SK-N-SH treated with all-trans-retinoic acid at 6 μM for 48 hours (cell line): ENCODE measurements at regions not wholly inside any gene's neighbourhood (a gene's known extent, or its start where the extent isn't known, plus 50 kb on each side); places are given as distances from the start of the nearest gene placed in this dataset.

Experiments
- ATAC-seq: fragments of 200-7000 bp; cut with Tn5 transposase; 3 replicates; pipeline ENCODE4 v1.9.1; 2020; ENCODE audit warnings: mild to moderate bottlenecking, moderate library complexity
- ARNTL ChIP-seq: fragments of 450-650 bp; formaldehyde crosslinking; IDR thresholded peaks from 2 replicates; pipeline ENCODE4 v1.5.0; 2020; ENCODE audit warnings: low read depth, mild to moderate bottlenecking, moderate library complexity, borderline replicate concordance
- BACH2 ChIP-seq: fragments of 250-450 bp; sonication (Bioruptor Pico); IDR thresholded peaks from 2 replicates; pipeline ENCODE4 v1.9.0; 2021; ENCODE audit warnings: mild to moderate bottlenecking, borderline replicate concordance
- CREB5 ChIP-seq: fragments of 250-450 bp; sonication (Bioruptor Pico); IDR thresholded peaks from 2 replicates; pipeline ENCODE4 v1.5.1; 2020; ENCODE audit warnings: low read depth, mild to moderate bottlenecking, moderate library complexity
- CSDC2 ChIP-seq: fragments of 250-450 bp; sonication (Bioruptor Pico); IDR thresholded peaks from 2 replicates; pipeline ENCODE4 v1.5.0; 2020; ENCODE audit warnings: mild to moderate bottlenecking, moderate library complexity
- CSRNP3 ChIP-seq: fragments of 250-450 bp; sonication (Bioruptor Pico); IDR thresholded peaks from 2 replicates; pipeline ENCODE4 v1.5.1; 2021; ENCODE audit warnings: mild to moderate bottlenecking, moderate library complexity
- ESRRG ChIP-seq: fragments of 250-450 bp; sonication (Bioruptor Pico); IDR thresholded peaks from 2 replicates; pipeline ENCODE4 v1.6.1; 2021; ENCODE audit warnings: mild to moderate bottlenecking
- GLIS3 ChIP-seq: fragments of 250-450 bp; sonication (Bioruptor Pico); IDR thresholded peaks from 2 replicates; pipeline ENCODE4 v1.5.0; 2020; ENCODE audit warnings: mild to moderate bottlenecking, moderate library complexity
- ISL1 ChIP-seq: fragments of 250-450 bp; sonication (Bioruptor Pico); IDR thresholded peaks from 2 replicates; pipeline ENCODE4 v2.1.2; 2022; ENCODE audit warnings: mild to moderate bottlenecking, moderate library complexity
- OSR1 ChIP-seq: fragments of 250-450 bp; sonication (Bioruptor Pico); IDR thresholded peaks from 2 replicates; pipeline ENCODE4 v1.8.0; 2022; ENCODE audit warnings: moderate library complexity, mild to moderate bottlenecking, inconsistent platforms
- POU6F1 ChIP-seq: fragments of 250-450 bp; sonication (Bioruptor Pico); IDR thresholded peaks from 2 replicates; pipeline ENCODE4 v1.8.0; 2021; ENCODE audit warnings: low read depth, mild to moderate bottlenecking, moderate library complexity, borderline replicate concordance
- PPARA ChIP-seq: fragments of 250-450 bp; sonication (Bioruptor Pico); IDR thresholded peaks from 2 replicates; pipeline ENCODE4 v1.5.0; 2020; ENCODE audit warnings: mild to moderate bottlenecking, borderline replicate concordance
- RARB ChIP-seq: fragments of 250-450 bp; sonication (Bioruptor Pico); IDR thresholded peaks from 2 replicates; pipeline ENCODE4 v1.8.0; 2021; ENCODE audit warnings: mild to moderate bottlenecking, moderate library complexity
- TCF4 ChIP-seq: fragments of 250-450 bp; sonication (Bioruptor Pico); IDR thresholded peaks from 2 replicates; pipeline ENCODE4 v1.8.0; 2021; ENCODE audit warnings: mild to moderate bottlenecking, moderate library complexity, borderline replicate concordance
- TSHZ2 ChIP-seq: fragments of 250-450 bp; sonication (Bioruptor Pico); IDR thresholded peaks from 2 replicates; pipeline ENCODE4 v1.5.0; 2020; ENCODE audit warnings: mild to moderate bottlenecking, moderate library complexity
- ZC3H10 ChIP-seq: fragments of 250-450 bp; sonication (Bioruptor Pico); IDR thresholded peaks from 2 replicates; pipeline ENCODE4 v1.5.1; 2021; ENCODE audit warnings: mild to moderate bottlenecking, moderate library complexity
- ZFP3 ChIP-seq: fragments of 250-450 bp; sonication (Bioruptor Pico); IDR thresholded peaks from 2 replicates; pipeline ENCODE4 v1.5.0; 2020; ENCODE audit warnings: mild to moderate bottlenecking, moderate library complexity
- ZNF565 ChIP-seq: fragments of 450-650 bp; formaldehyde crosslinking; conservative IDR thresholded peaks from 2 replicates; pipeline ENCODE4 v1.5.0; 2020; ENCODE audit warnings: low read depth, mild to moderate bottlenecking, moderate library complexity
- ZNF70 ChIP-seq: fragments of 450-650 bp; formaldehyde crosslinking; IDR thresholded peaks from 2 replicates; pipeline ENCODE4 v1.5.0; 2020; ENCODE audit warnings: mild to moderate bottlenecking, moderate library complexity
- ZNF8 ChIP-seq: fragments of 450-650 bp; formaldehyde crosslinking; IDR thresholded peaks from 2 replicates; pipeline ENCODE4 v1.5.0; 2020; ENCODE audit warnings: mild to moderate bottlenecking, moderate library complexity

- TF ChIP-seq BACH2 (no peak), ZNF70 (CRISPR knock-in tag) (no peak), POU6F1 (CRISPR knock-in tag) (no peak), GLIS3 (CRISPR knock-in tag) (no peak), CSRNP3 (CRISPR knock-in tag) (no peak), RARB (no peak), TCF4 (CRISPR knock-in tag) (no peak), ARNTL (CRISPR knock-in tag) (no peak), ZC3H10 (CRISPR knock-in tag) (no peak)
- TF ChIP-seq, all 23 proteins: peak for 0
- no peak for ATAC-seq
Observed at GRCh38 chr11:92432515-92432914, 207.9 kb downstream of the FAT3 start.

GRCh38 chr11:92436034-92436920 lies 211.7 kb downstream of the FAT3 start:
- no peak for ATAC-seq
- no peak for TF ChIP-seq BACH2
- no peak for TF ChIP-seq CSRNP3 (CRISPR knock-in tag)
- no peak for TF ChIP-seq ZNF565 (CRISPR knock-in tag)
- no peak for TF ChIP-seq TSHZ2 (CRISPR knock-in tag)
- no peak for TF ChIP-seq OSR1 (CRISPR knock-in tag)
- no peak for TF ChIP-seq ESRRG (CRISPR knock-in tag)
- TF ChIP-seq ISL1, result no peak
- no peak for TF ChIP-seq CREB5 (CRISPR knock-in tag)
- no peak for TF ChIP-seq PPARA (CRISPR knock-in tag)
- TF ChIP-seq CSDC2, result no peak
- no peak for TF ChIP-seq ZNF8

- ATAC-seq, result peak; percentile 72
- TF ChIP-seq ZFP3 (CRISPR knock-in tag) (no peak), TSHZ2 (CRISPR knock-in tag) (0 out of 2 replicates have a peak, but pooled peaks have one; percentile 22), TCF4 (CRISPR knock-in tag) (peak; percentile 66; the same call in 1 of the 2 replicates), ISL1 (peak; percentile 76)
Observed at GRCh38 chr11:92439133-92439532, 214.5 kb downstream of the FAT3 start.
